PFSK-1 (cell line): ENCODE measurements at regions not wholly inside any gene's neighbourhood (a gene's known extent, or its start where the extent isn't known, plus 50 kb on each side); places are given as distances from the start of the nearest gene placed in this dataset.

Experiments used
- FOXP2 ChIP-seq: optimal IDR thresholded peaks from 2 replicates; pipeline ENCODE3; 2011; ENCODE audit warnings: borderline replicate concordance, control low read depth, inconsistent platforms; ENCODE audit not compliant: insufficient read depth; ENCODE audit errors: extremely low read length, extremely low read depth
- POLR2AphosphoS5 ChIP-seq: IDR thresholded peaks from 2 replicates; pipeline ENCODE4 v1.6.1; 2012; ENCODE audit warnings: low read depth, mild to moderate bottlenecking, control low read depth, low read length, moderate library complexity
- SIN3A ChIP-seq: IDR thresholded peaks from 2 replicates; pipeline ENCODE4 v1.6.1; 2012; ENCODE audit warnings: mild to moderate bottlenecking, low read length, moderate library complexity, borderline replicate concordance; ENCODE audit not compliant: insufficient read depth
- TAF1 ChIP-seq: IDR thresholded peaks from 2 replicates; pipeline ENCODE4 v1.6.1; 2012; ENCODE audit warnings: low read length, control low read depth, borderline replicate concordance; ENCODE audit not compliant: insufficient read depth
- TF ChIP-seq, protein P1 (sequence below), 2 experiments: IDR thresholded peaks; 2 replicates each; pipeline versions ENCODE4 v1.6.1 to v1.8.0; 2011 to 2012; ENCODE audit warnings: low read depth in 2 of 2, low read length in 2 of 2, control low read depth in 1 of 2, inconsistent platforms in 1 of 2, mild to moderate bottlenecking in 1 of 2, moderate library complexity in 1 of 2; ENCODE audit not compliant: insufficient read depth in 1 of 2

- TF ChIP-seq, protein P1, sequence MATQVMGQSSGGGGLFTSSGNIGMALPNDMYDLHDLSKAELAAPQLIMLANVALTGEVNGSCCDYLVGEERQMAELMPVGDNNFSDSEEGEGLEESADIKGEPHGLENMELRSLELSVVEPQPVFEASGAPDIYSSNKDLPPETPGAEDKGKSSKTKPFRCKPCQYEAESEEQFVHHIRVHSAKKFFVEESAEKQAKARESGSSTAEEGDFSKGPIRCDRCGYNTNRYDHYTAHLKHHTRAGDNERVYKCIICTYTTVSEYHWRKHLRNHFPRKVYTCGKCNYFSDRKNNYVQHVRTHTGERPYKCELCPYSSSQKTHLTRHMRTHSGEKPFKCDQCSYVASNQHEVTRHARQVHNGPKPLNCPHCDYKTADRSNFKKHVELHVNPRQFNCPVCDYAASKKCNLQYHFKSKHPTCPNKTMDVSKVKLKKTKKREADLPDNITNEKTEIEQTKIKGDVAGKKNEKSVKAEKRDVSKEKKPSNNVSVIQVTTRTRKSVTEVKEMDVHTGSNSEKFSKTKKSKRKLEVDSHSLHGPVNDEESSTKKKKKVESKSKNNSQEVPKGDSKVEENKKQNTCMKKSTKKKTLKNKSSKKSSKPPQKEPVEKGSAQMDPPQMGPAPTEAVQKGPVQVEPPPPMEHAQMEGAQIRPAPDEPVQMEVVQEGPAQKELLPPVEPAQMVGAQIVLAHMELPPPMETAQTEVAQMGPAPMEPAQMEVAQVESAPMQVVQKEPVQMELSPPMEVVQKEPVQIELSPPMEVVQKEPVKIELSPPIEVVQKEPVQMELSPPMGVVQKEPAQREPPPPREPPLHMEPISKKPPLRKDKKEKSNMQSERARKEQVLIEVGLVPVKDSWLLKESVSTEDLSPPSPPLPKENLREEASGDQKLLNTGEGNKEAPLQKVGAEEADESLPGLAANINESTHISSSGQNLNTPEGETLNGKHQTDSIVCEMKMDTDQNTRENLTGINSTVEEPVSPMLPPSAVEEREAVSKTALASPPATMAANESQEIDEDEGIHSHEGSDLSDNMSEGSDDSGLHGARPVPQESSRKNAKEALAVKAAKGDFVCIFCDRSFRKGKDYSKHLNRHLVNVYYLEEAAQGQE (IDR thresholded peaks at IDR 0.05; ENCODE audit: insufficient read depth in 1 of 2, low read depth in 2 of 2, low read length in 2 of 2) = no peak
- TF ChIP-seq SIN3A (no peak), POLR2AphosphoS5 (no peak), FOXP2 (no peak), TAF1 (no peak)
These were observed 181.8 kb upstream of the PRSS1 start for GRCh38 chr7:142567201-142568075.
